HUES64 (cell line): ENCODE measurements at regions not wholly inside any gene's neighbourhood (a gene's known extent, or its start where the extent isn't known, plus 50 kb on each side); places are given as distances from the start of the nearest gene placed in this dataset.
"Not testable (repeated sequence)": the region's sequence is repeated elsewhere in the genome, so short reads cannot be mapped to it uniquely, and the experiment has no call there.

ENCODE experiments used
- H3K27ac ChIP-seq: 2 replicates; pipeline ENCODE4 v1.7.0; 2013; ENCODE audit warnings: low read depth, low read length, inconsistent platforms
- H3K27me3 ChIP-seq: 2 replicates; pipeline ENCODE4 v1.6.1; 2013; ENCODE audit warnings: mild to moderate bottlenecking, low read length; ENCODE audit not compliant: insufficient read depth
- H3K36me3 ChIP-seq: 2 replicates; pipeline ENCODE4 v1.6.1; 2013; ENCODE audit warnings: mild to moderate bottlenecking, low read length; ENCODE audit not compliant: insufficient read depth
- H3K4me1 ChIP-seq: 2 replicates; pipeline ENCODE4 v1.6.1; 2013; ENCODE audit warnings: mild to moderate bottlenecking, low read length, moderate library complexity; ENCODE audit not compliant: insufficient read depth
- H3K4me3 ChIP-seq: 2 replicates; pipeline ENCODE4 v1.5.1; 2013; ENCODE audit warnings: mild to moderate bottlenecking, low read length, moderate library complexity
- H3K9ac ChIP-seq: 2 replicates; pipeline ENCODE4 v1.6.1; 2013; ENCODE audit warnings: mild to moderate bottlenecking, low read depth, low read length
- H3K9me3 ChIP-seq: 2 replicates; pipeline ENCODE4 v1.6.1; 2013; ENCODE audit warnings: low read depth, low read length; ENCODE audit not compliant: insufficient read depth
- WGBS: fragments of 150-250, 120-280 bp; methylation state at CpG from one replicate; pipeline ENCODE4 v1.1.7; 2013; ENCODE audit warnings: missing lambda C conversion rate; 5-methylcytosine and 5-hydroxymethylcytosine counted together

DNA sequence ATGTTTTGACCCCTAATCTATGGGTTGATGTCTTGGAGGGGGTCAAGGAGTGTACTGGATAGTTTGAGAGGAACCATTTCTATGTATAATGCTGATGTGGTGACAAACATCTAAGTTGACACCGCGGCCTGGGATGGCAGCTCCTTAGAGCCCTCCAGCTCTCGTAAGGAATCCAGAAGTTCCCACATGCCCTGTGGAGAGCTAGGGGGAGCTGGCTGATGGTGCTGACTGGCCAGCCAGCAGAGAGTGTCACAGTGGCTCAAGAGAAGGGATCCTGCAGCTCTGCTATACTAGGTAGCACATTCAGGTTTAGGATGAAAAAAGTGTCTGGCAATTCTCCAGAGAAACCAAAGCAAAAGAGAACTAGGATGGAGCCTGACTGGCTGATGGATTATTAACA is 842.2 kb upstream of the VRK2 start:
- Histone ChIP-seq H3K9me3 (no peaks in the 10 kb centered on the region), H3K27me3 (no peaks in the 10 kb centered on the region), H3K36me3 (no peaks in the 10 kb centered on the region), H3K9ac (no peak overlapping the region), H3K4me3 (no peak overlapping the region), H3K4me1 (peaks cover 3% of the 10 kb centered on the region; the same call in 1 of the 2 replicates), H3K27ac (no peak overlapping the region)
- 55% methylated on average over 3 of the region's 3 CpGs for WGBS

DNA sequence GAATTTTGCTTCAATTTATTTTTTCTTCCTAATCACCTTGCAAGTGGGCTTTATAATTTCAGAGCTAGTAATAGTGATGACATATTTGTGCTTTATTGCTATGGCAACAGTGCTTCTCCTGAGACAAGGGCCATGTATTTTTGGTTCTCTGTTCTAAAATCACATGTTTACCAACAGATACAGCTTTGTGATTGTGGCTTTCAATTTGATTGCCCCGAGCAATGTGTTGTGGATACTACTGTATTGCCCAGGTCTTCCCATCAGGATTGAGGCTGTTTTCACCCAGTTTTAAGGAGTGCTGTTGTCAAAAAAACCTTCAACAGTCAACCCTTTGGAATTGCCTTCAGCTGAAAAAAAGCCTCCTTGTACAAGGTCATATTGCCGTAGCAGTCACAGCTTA is 841.4 kb upstream of the VRK2 start:
- Histone ChIP-seq H3K9ac (no peak overlapping the region), H3K27ac (no peak overlapping the region), H3K4me1 (no peaks in the 10 kb centered on the region), H3K36me3 (no peaks in the 10 kb centered on the region), H3K4me3 (no peak overlapping the region), H3K27me3 (no peaks in the 10 kb centered on the region), H3K9me3 (no peaks in the 10 kb centered on the region)
- WGBS: 93% methylated on average over 2 of the region's 2 CpGs

DNA sequence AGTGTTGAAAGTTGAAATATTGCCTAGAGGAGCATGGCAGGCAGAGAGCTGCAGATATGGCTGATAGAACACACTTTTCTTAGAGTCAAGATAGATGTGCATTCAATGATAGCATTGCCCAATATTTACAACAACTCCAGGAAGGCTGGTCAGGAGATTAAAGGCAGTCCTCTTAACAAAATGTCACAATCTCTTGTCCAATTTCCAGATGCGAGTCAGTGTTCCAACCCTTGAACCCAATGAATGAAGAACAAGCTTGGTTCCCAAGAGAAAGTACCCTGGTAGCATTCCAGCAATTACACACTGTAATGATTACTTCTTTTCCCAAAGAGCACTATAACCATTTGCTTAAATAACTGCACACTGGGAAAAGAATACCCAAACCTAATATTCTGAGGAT is 839.4 kb upstream of the VRK2 start:
- Histone ChIP-seq H3K4me3 (no peak overlapping the region), H3K36me3 (no peaks in the 10 kb centered on the region), H3K9ac (no peak overlapping the region), H3K27me3 (no peaks in the 10 kb centered on the region), H3K27ac (no peak overlapping the region), H3K4me1 (no peaks in the 10 kb centered on the region), H3K9me3 (no peaks in the 10 kb centered on the region)
- 89% methylated on average over 1 of the region's 1 CpG for WGBS

DNA sequence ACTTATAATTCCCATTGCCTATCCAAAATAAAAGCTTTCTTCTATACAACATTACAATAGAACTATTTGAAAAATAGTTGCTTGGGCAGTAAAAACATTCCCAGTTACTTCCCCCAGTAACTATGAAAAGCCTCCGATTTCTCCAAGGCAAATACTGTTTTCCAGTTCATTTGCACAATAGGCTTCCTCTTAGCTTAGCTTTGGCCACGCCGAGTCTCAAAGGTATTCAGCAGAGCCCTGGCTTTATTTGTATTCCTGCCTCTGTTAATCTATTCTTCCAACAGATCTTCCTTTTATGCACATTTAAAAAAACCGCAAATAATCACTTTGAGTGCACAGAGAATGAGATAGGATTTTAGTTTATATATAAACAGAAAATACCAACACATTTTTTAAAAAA is 836.8 kb upstream of the VRK2 start:
- Histone ChIP-seq H3K9me3 (no peaks in the 10 kb centered on the region), H3K4me1 (no peaks in the 10 kb centered on the region), H3K36me3 (no peaks in the 10 kb centered on the region), H3K4me3 (no peak overlapping the region), H3K27me3 (no peaks in the 10 kb centered on the region), H3K9ac (no peak overlapping the region), H3K27ac (no peak overlapping the region)
- WGBS: 71% methylated on average over 3 of the region's 4 CpGs

DNA sequence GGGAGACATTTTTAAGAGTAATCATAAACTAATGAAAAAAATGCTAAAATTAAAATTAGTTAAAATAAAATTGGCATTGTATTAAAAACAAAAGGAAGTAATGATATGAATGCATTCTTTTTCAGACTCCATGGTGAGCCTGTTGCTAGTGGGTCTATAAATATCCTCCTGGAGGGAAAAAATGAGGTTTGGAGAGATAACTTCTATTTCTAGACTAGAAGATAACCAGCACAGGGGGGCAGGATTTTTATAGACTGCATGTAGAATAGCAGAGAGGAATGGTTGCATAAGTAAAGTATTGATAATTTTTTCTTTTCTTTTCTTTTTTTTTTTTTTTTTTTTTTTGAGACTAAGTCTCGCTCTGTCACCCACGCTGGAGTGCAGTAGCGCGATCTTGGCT is 835.8 kb upstream of the VRK2 start:
- Histone ChIP-seq H3K4me1 (no peaks in the 10 kb centered on the region), H3K27ac (no peak overlapping the region), H3K9ac (no peak overlapping the region), H3K9me3 (no peaks in the 10 kb centered on the region; the same call in 1 of the 2 replicates), H3K4me3 (no peak overlapping the region), H3K36me3 (no peaks in the 10 kb centered on the region), H3K27me3 (no peaks in the 10 kb centered on the region)
- 91% methylated on average over 4 of the region's 4 CpGs for WGBS

DNA sequence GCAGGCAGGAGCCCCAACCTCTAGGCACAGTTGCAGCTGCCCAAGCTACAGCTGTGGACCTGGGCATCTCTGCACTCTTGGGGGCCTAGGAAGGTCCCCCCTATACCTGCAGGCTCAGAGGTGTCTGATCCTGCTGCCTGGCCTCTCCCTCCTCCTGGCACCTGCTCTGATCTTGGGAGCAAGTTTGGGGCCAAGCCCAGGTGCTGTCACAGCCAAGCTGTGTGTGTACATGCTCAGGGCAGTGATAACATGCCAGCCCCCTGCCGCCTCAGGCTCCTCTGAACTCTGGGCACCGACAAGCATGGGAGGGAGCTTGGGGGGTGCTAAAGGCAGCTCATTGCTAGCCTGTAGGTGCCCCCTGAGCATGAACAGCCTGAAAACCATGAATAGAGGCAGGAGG is 829.6 kb upstream of the VRK2 start:
- H3K27ac ChIP-seq: no peak overlapping the region
- no peaks in the 10 kb centered on the region for H3K36me3 ChIP-seq
- 88% methylated on average over 2 of the region's 2 CpGs for WGBS
- no peak overlapping the region for H3K9ac ChIP-seq
- H3K4me1 ChIP-seq: no peaks in the 10 kb centered on the region
- no peaks in the 10 kb centered on the region for H3K27me3 ChIP-seq
- H3K9me3 ChIP-seq: peaks cover 45% of the 10 kb centered on the region
- no peak overlapping the region for H3K4me3 ChIP-seq

DNA sequence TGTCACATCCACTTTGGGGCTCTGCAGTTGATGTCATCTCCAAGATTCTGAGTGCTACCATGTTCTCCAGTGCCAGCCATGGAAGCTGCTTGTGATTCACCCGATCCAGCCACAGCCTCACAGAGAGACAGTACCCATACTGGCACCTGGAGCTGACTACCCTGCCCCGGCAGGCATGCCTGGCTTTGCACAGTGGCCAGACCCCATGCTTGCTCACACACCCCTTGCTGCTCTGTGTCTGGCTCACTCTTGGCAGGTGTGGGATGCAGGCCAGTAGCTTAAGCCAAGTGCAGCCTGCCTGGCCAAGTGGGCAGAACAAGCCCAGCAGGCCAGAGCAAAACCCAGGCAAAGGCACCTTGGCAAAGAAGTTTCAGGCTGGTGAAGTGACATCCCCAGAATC is 828.4 kb upstream of the VRK2 start:
- H3K9ac ChIP-seq: no peak overlapping the region
- H3K4me3 ChIP-seq: no peak overlapping the region
- no peaks in the 10 kb centered on the region for H3K4me1 ChIP-seq
- peaks cover 45% of the 10 kb centered on the region for H3K9me3 ChIP-seq
- H3K27me3 ChIP-seq: no peaks in the 10 kb centered on the region
- H3K36me3 ChIP-seq: no peaks in the 10 kb centered on the region
- H3K27ac ChIP-seq: no peak overlapping the region
- 85% methylated on average over 2 of the region's 2 CpGs for WGBS

DNA sequence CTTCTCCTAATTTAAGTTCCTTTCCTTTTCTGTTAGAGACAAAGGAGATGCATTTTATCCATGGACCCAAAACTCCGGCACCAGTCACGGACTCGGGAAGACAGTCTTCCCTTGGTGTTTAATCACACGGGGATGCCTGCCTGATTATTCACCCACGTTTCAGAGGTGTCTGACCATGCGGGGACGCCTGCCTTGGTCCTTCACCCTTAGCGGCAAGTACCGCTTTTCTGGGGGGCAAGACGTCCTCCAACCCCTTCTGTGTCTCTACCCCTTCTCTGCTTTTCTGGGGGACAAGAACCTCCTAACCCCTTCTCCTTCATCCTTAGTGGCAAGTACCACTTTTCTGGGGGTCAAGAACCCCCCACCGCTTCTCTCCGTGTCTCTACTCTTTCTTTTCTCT is 816.9 kb upstream of the VRK2 start:
- WGBS: 94% methylated on average over 12 of the region's 12 CpGs
- not testable (repeated sequence) for H3K27ac ChIP-seq, H3K9me3 ChIP-seq, H3K4me1 ChIP-seq, H3K36me3 ChIP-seq, H3K9ac ChIP-seq, H3K27me3 ChIP-seq, H3K4me3 ChIP-seq

DNA sequence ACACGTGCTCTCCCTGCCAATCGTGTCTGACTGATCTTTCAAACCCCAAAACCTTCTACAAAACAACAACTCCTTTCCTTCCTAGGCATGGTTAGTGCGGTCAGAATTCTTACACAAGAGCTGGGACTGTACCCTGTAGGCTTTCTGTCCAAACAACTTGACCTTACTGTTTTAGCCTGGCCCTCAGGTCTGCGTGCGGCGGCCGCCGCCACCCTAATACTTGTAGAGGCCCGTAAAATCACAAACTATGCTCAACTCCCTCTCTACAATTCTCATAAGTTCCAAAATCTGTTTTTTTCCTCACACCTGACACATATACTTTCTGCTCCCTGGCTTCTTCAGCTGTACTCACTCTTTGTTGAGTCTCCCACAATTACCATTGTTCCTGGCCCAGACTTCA is 814.3 kb upstream of the VRK2 start:
- H3K27ac ChIP-seq, H3K27me3 ChIP-seq, H3K36me3 ChIP-seq, H3K9me3 ChIP-seq, H3K4me3 ChIP-seq, H3K9ac ChIP-seq, H3K4me1 ChIP-seq: not testable (repeated sequence)
- WGBS: 95% methylated on average over 9 of the region's 9 CpGs

DNA sequence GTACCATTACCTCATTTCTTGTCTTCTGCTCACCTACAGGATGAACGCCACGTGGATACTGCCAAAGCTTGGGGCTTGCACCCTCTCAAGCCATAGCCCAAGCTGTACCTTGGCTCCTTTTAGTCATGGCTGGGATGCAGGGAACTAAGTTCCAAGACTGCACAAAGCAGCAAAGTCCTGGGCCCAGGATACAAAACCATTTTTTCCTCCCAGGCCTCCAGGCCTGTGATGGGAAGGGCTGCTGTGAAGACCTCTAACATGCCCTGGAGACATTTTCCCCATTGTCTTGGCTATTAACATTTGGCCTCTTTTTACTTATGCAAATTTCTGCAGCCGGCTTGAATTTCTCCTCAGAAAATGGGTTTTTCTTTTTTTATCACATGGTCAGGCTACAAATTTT is 795.1 kb upstream of the VRK2 start:
- peaks cover 58% of the 10 kb centered on the region for H3K9me3 ChIP-seq
- H3K4me1 ChIP-seq, H3K4me3 ChIP-seq, H3K9ac ChIP-seq, H3K36me3 ChIP-seq, H3K27me3 ChIP-seq, H3K27ac ChIP-seq: not testable (repeated sequence)
- 90% methylated on average over 3 of the region's 3 CpGs for WGBS

DNA sequence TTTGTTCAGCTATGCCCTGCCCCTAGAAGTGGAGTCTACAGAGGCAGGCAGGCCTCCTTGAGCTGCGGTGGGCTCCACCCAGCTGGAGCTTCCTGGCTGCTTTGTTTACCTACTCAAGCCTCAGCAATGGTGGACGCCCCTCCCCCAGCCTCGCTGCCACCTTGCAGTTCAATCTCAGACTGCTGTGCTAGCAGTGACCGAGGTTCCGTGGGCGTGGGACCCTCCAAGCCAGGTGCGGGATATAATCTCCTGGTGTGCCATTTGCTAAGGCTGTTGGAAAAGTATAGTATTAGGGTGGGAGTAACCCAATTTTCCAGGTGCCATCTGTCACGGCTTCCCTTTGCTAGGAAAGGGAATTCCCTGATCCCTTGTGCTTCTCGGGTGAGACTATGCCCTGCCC is 770.2 kb upstream of the VRK2 start:
- not testable (repeated sequence) for H3K9ac ChIP-seq, H3K4me1 ChIP-seq, H3K27ac ChIP-seq, H3K4me3 ChIP-seq, H3K27me3 ChIP-seq, H3K36me3 ChIP-seq
- WGBS: 92% methylated on average over 9 of the region's 9 CpGs
- peaks cover 26% of the 10 kb centered on the region for H3K9me3 ChIP-seq

DNA sequence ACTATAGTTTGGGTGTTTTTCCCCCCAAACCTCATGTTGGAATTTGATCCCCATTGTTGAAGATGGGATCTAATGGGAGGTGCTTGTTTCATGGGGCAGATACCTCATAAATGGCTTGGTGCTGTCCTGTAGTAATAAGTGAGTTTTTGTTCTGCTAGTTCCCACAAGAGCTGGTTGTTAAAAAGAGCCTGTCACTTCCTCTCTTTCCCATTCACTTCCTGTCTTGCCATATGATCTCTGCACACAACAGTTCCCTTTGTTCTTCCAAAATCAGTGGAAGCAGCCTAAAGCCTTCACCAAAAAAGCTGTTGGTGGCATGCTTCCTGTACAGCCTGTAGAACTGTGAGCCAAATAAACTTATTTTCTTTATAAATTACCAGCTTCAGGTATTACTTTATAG is 768.2 kb upstream of the VRK2 start:
- H3K9me3 ChIP-seq: peaks cover 26% of the 10 kb centered on the region
- no peak overlapping the region for H3K27ac ChIP-seq
- no peaks in the 10 kb centered on the region for H3K36me3 ChIP-seq
- no peaks in the 10 kb centered on the region for H3K27me3 ChIP-seq
- H3K4me3 ChIP-seq: no peak overlapping the region
- no peak overlapping the region for H3K9ac ChIP-seq
- H3K4me1 ChIP-seq: no peaks in the 10 kb centered on the region
